SKM-1 treated with dmso at 0.1 percent for 144 hours (cell line): ENCODE measurements at regions not wholly inside any gene's neighbourhood (a gene's known extent, or its start where the extent isn't known, plus 50 kb on each side); places are given as distances from the start of the nearest gene placed in this dataset.

Source experiments
- DNase-seq: peaks from one replicate; lab custom pipeline; 2025; ENCODE audit not compliant: unreplicated experiment; lab: John Stamatoyannopoulos, UW

- DNase-seq = no peak
These were observed 392.3 kb upstream of the LRRC4C start for GRCh38 chr11:41851743-41852142.

DNA sequence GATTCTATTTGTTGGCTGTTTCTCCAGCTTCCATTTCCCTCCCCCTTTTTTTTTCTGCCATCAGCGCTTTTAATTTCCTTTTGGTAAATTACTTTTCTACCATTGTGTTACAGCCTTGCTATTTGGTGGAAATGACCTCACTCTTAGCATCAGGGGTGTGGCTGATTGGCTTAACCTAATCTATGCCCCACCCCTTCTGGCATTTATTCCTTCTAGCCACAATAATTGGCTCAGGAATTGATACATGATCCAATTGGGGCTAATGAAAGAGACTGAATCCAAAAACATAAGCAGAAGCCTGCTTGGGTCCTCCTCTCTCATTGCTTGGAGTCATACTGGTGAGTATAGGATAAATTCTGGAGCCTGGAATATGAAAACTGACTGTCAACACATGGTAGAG, 402.4 kb upstream of the LRRC4C start:
- no peak for DNase-seq

DNA sequence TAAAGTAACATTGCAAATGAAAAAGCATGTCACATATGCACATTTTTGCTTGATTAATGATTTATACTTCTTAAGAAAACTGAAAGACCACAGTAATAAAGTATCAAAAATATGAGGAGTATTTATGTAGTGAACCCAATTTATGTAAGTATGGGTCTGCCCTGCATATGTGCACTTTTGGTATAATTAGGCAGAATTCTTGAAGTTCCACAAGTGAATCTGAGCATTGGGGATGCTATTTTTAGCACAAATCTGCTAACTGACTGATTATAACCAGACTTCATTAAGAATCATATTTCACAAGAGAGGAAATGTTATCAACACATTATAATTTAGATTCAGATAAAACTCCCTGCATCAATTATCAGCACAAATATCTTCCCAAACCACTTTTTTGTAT, 407.1 kb upstream of the LRRC4C start:
- no peak for DNase-seq

GRCh38 chr11:41868606-41869005, 409.2 kb upstream of the LRRC4C start:
- no peak for DNase-seq

GRCh38 chr11:41872426-41872825, 413.0 kb upstream of the LRRC4C start:
- no peak for DNase-seq

DNA sequence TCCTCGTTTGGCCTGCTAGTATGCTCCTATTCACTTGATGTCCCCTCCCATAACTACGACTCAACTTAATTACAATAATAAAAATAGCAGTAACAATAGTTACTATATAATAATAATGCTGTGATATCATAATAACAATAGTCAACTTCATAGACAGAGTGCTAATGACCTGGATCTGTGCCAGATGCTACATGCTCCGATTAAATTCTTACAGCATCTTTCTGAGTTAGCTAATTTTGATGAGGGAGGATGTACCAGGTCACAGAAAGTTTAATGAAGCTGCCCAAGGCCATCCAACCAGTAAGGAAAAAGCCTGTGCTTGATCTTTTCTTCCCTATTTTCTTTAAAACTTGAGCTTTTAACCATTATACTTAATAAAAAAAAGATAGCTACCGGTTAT, 413.4 kb upstream of the LRRC4C start:
- DNase-seq = no peak

- no peak for DNase-seq
These were observed 418.6 kb upstream of the LRRC4C start for GRCh38 chr11:41878095-41878494.

- DNase-seq = no peak
These were observed 419.8 kb upstream of the LRRC4C start for GRCh38 chr11:41879214-41879613.

DNA sequence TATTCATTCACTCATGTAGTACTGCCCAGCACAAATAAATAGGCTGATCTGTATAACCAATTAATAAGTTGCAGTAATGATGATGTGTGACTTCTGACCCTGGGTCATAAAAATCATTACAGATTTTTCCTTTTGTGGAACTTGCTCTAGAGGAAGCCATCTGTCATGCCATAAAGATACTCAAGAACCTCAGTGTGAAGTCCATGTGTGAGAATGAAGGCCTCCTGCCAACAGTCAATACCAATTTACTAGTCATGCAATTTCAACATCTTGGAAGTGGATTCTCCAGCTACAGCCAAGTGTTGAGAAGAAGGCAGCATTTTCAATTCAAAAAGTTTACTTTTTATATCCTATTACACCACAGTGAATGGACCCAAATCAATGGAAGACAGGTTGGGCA, 435.6 kb upstream of the LRRC4C start:
- DNase-seq = no peak

- no peak for DNase-seq
These were observed 438.5 kb upstream of the LRRC4C start for GRCh38 chr11:41897991-41898390.

GRCh38 chr11:41917900-41918299, 458.4 kb upstream of the LRRC4C start:
- DNase-seq = no peak

DNA sequence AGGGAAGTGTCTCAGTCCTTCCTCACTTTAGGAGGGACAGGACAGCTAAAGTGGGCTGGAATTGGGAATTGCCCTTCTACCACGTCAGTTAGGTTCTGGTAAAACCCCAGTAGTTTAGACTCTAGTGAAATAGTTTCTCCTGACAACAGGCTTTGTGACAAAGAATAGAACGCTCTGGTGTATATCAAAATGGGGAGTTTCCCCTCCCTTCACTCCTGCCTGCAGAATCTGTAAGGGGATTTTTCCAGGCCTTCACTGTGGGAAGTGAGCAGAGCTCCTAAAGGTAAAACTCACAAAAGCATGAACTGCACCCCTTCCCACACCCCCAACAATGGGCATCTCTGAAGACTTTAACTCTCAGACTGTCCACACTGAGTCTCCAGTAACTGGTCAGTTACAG, 460.9 kb upstream of the LRRC4C start:
- DNase-seq = no peak

GRCh38 chr11:41921746-41922390, 462.4 kb upstream of the LRRC4C start:
- DNase-seq = no peak

DNA sequence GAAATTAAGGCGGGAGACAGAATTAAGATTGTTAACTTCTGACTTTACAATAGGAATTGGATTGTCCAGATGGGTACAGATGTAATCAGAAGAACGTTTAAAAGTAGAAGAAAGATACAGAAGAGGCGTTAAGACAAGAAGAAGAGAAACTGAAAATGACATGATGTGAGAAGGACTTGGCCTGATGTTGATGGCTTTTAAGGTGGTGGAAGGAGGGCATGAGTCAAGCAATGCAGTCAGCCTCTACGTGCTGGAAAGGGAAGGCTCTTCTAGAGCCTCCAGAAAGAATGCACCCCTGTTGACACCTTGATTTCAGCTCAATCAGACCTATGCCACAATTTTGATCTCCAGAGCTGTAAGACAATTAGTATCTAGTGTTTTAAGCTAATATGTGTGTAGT, 466.9 kb upstream of the LRRC4C start:
- DNase-seq = no peak

- DNase-seq = no peak
These were observed 475.8 kb upstream of the LRRC4C start for GRCh38 chr11:41935241-41935640.

DNA sequence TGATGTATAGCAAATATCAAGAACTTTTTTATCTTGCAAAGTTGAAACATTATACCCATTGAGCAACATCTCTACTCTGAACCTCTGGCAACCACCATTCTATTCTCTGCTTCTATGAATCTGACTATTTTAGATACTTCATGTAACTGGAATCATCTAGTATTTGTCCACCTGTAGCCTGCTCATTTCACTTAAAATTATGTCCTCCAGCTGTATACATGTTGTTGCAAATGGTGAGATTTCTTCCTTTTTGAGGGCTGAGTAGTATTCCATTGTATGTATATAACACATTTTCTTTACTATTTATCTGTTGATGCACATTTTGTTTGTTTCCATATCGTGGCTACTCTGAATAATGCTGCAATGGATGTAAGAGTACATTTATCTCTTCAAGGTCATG, 476.3 kb upstream of the LRRC4C start:
- no peak for DNase-seq

DNA sequence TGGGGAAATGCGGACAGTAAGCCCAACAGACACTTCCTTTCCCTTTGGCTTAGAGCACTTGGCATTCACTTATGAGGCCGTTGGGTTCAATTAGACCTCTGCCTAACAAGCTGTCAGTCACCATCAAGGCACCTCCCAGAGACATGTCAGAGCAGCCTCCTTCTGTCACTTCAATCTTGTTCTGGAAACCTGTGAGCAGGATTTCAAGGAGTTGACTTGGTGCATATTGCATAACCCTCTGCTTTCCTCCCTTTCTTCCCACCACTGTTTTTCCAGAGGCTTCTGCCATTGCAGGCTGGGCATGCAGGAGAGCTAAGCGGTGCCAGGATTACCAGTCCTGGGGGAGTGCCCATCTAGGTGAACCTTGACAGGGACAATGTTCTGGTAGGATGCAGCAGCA, 484.2 kb upstream of the LRRC4C start:
- no peak for DNase-seq

GRCh38 chr11:41947392-41947791, 487.9 kb upstream of the LRRC4C start:
- DNase-seq = no peak

DNA sequence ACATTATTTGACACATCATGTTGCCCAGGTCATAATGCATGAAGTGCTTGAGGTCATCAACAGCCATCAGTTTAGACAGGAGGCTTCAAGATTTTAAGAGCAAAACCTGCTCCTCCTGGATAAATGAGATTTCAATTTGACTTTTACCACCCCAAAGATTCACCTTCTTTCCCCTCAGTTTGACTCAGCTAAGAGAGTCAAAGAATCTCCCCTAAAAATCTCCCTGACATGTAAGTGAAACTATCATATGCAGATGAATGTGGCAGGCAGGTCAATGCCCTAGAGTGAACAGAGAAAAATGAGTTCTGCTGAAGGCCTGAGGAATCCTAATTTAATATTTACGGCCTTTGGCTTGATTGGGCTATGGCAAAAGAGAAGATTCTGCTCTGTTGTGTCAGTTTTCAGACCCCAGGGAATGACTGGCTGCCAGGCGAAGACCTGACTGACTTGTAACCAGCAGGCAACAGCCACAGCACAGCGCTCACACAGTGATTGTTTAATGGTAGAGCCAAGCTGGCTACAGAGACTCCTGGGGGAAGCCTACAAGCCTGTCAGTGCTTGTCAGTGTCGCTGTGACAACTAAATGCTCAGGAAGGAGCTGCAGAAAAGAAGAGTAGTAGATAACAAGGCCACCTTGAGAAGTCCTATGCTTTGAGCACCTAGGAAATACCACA, 491.2 kb upstream of the LRRC4C start:
- DNase-seq = no peak

- DNase-seq = no peak
These were observed 494.6 kb upstream of the LRRC4C start for GRCh38 chr11:41954034-41954433.

GRCh38 chr11:41955066-41955465, 495.6 kb upstream of the LRRC4C start:
- no peak for DNase-seq

DNA sequence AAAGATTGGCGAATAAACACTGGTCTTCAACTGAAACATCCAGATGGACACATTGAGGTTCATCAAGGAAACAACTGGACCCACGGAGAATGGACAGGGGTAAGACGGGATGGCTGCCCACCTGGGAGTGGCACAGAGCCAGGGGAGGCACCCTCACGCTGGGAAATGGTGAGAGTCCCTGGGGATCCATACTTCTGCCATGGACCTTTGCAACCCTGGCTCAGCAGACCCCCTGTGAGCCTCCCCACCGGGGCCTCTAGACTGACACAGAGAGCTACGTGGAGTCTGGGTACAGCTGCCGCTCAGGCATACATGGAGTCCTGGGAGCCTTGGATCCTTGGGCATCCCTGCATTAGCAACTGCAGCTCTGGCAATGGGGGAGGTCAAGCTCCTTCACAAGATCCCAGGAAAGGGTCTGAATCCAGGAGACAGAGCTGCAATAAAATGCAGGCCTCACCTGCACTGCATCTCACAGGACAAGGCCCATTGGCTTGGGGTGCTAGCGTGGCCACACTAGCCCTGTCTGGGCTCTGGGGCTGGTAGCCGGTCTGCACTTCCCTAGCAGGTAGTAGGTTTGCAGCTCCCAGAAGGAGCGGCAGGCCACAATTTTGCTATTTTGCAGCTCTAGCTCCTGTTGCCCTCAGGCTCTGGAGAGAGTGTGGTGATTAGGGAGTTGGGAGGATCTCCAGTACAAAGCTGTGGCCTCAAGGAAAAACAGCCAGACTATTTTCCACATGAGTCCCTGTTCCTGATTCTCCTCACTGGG, 496.4 kb upstream of the LRRC4C start:
- no peak for DNase-seq
